ENCODE measurements at regions not wholly inside any gene's neighbourhood (a gene's known extent, or its start where the extent isn't known, plus 50 kb on each side); places are given as distances from the start of the nearest gene placed in this dataset.

DNA sequence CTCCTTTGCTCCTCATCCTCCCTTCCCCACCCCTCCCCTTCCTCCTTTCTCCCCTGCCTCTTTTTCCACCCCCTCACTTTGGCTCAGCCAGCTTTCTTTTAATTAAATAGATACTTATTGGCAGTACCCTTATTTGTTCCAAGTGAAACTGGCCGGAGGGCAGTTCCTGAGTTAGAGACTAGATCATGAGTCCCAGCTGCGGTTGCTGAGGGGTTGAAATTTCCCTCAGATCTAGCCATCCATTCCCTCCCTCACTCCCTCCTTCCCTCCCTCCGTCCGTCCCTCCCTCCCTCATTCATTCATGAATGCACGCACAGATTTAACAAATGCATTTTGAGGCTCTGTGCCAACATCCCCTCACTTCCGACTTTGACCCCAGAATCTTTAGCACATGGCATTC is 519.2 kb upstream of the EEF2KMT start:
- DNase-seq, result no peak

DNA sequence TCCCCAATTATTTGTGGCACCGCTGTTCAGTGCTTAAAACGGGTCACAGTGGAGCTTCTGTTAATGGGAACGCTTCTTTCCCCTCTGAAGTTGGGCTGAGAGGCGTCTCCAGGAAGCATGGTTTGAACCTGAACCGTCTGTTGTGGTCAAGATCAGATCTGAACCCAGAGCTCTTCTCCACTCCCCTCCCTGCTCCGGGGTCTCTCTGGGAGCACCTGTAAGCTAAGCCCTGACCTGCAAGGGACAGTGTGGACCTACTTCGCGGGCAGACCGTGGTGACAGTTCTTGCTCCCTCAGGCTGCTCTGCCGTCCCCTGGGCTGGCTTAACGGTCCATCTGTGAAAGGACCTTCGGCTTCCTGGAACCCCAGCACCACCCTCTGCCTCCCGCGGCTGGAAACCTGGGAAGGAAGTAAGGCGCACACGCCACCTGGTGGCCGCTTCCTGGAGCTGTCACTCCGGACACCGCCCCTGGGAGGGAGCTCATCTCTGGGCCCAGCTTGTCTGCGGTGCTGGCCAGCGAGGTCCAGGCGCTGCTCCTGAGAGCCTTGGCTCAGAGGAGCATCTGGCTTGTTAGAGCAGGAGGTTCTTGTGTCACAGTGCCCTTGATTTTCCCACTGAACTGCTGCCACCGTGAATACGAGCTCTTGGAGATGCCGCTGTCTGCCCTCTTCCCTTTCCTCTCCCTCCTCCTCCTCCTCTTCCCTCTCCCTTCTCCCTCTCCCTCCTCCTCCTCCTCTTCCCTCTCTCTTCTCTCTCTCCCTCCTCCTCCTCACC is 518.5 kb upstream of the EEF2KMT start:
- no peak for DNase-seq

DNA sequence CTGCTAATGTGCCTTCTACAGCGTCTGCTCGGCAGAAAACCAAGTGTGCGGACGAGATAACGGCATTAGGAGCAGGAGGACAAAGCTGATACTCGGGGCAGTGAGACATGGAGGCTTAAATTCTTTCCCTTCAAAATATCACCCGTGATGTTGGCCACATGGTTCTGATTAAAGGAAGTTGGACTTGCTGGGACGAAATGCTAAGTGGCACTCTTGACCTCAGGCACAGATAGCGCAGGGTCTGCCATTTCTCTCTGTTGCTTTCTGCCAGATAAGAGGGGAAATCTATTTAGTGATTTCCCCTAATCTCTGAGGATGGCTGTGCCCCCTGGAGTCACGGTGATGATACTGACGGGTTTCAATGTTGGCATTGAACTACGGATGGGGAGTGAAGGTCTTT is 509.6 kb upstream of the EEF2KMT start:
- DNase-seq, result no peak

DNA sequence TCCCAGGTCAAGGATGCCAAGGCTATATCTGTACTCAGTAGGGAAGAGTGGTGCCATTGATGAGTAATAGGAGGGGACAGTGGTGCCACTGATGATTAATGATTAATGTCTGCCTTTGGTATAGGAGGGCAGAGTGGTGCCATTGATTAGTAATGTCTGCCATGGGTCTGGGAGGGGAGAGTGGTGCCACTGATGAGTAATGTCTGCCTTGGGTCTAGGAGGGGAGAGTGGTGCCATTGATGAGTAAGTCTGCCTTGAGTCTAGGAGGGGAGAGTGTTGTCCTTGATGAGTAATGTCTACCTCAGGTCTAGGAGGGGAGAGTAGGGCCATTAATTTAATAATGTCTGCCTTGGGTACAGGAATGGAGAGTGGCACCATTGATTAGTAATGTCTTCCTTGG is 507.8 kb upstream of the EEF2KMT start:
- DNase-seq, result no peak

DNA sequence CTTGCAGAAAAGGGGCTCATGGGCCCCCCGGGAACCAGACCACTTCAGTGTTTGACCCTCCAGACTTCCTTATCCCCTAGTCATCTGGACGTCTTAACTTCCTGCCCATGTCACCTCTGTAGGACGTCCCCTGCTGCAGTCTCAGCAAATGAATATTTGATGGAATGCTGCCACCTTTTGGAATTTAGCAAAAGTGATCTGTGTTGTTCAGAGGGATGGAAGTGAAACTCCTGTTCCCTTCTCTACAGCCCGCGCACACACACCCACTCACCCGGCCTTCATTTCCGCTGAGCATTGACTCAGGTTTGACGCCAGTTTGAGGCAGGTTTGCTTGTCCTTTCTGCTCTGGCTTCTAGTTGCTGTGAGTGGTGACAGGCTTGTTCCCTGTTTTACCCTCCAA is 507.2 kb upstream of the EEF2KMT start:
- no peak for DNase-seq

DNA sequence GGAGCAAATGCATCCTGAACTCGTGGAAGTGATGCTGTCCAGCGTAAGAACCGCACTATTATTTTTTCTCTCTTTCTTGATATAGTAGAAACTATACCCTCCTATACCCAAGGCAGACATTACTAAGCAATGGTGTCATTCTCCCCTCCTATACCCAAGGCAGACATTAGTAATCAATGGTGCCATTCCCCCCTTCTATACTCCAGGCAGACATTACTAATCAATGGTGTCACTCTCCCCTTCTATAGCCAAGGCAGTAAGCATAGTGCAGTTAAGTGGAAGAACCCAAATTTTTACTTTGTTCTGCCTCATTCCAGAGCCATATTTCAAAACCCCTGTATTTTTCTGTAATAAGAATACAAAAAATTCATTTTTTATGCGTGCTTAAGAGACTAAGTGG is 506.2 kb upstream of the EEF2KMT start:
- DNase-seq, result no peak

DNA sequence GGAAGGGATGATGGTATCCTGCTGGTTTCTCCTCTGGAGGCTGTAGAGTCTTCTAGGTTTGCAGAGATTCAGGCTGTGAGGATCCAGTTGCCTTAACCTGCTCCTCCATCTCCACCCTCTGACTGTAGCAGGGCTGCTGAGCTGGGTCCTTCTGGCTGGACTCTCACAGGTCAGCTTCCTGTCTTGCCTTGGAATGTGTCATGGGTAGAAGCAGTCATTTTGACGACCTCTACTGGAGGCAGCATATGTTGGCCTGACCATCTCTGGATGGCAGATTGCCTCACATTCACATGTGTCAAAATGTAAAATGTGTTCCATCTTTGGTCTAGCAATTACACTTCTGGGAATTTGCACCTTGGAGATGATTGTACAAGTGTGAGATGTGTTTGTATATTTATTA is 504.4 kb upstream of the EEF2KMT start:
- DNase-seq, result no peak

DNA sequence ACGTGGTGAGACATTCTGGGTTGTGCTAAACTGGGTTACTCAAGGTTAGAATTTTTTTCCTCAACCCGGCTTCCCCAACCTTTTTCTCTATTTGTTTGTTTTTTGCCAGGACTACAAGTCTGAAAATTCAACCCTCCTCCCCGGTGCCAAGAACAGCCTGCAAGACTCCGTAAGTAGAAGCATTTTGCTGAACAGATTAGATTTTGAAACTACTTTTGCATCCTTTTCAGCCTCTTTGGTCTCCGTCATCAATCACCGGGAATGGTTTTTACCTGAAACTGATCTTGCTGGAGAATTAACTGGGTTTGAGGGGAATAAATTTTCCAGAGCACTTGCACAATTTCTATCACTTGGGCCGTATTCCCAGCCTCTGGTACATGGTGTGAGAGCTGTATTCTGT is 501.2 kb upstream of the EEF2KMT start:
- DNase-seq, result no peak

DNA sequence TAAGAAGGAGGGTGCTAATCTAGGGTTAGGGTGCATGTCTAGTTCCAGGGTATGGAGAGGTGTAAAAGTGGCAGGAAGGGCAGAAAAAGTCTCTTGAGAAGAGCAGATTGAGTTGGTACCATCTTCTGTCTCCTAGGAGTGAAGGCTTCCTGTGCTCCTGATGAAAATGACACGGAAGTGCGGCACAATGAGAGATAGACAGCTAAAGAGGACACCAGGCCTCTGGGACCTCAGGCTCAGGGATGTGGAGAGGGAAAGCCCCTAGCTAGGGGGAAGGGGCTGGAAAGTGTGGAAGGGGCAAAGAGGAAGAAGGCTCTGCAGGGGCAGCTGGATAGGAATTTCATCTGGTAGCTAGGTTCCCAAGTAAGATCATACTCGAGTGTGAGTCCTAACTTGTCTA is 498.3 kb upstream of the EEF2KMT start:
- no peak for DNase-seq

DNA sequence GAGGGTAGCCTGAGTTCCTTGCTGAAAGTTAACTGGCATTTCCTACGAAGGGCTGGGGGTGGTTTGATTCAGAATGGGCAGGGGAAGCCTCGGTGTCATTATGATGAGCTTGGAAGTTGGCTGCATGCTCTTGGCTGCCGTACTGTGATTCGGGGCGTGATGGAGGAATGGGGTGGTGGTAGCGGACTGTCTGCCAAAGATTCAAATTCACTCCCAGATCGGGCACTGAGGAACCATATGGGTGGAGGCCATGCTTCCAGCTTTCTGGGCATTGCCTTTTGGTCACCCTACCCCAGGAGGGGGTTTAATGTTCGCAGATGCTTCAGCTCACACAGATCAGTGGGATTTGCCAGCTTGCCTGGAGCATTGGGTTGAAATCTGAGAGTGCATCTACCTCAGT is 492.8 kb upstream of the EEF2KMT start:
- DNase-seq, result no peak

DNA sequence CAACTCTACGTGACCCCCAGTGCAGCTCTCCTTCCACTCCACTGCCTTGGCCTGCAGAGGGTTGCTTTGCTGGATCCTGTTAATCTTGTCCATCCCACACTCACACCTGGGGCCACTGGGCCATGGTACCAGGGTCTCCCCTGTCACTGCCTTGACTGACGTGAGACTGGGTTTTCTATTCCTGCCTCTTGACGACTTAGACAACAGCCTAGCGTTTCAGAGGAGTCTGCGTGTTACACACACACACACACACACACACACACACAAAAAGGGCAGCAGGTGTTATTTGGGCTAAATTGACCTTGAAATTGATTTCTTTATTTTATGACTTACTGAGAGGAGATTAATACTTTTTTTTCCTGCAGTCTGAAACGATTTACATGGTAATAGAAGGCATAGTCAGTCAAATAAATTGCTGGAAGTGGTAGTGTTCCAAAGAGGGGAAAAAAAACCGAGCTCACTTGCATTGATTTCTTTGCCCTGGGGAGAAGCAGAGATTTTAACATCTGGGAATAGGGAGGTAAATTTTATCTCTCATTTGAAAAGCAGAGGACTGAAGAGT is 492.3 kb upstream of the EEF2KMT start:
- DNase-seq, result no peak

DNA sequence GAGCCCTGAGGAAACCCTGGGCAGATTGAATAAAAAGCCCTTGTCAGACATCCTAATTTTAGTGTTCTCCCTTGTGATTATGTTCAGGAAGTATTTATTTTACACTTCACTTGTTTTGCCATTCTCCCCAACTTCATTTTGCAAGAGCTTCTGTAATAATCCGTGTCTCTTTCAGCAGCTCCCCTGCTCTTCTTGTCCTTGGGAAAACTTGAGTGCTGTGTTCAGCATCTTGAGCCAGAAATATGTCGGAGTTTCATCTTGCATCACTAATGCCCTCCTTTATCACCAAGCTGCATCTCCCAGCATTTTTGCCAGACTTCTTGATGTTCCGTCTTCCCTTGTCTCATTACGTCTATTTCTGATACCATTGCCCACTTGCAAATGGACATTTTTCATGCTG is 486.5 kb upstream of the EEF2KMT start:
- no peak for DNase-seq

DNA sequence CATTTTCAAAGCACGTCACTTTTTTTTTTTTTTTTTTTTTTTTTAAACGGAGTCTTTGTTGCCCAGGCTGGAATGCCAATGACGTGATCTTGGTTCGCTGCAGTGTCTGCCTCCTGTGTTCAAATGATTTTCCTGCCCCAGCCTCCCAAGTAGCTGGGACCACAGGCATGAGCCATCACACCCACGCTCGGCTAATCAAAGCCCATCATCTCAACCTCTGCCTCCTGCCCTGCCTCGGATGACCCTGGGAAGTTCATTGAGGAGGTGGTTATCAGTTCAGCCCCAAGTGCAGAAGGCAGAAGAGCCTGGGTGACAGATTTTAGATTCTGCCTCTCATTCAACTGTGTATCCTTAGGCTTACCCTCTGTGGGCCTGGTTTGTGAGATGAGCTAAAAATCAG is 484.9 kb upstream of the EEF2KMT start:
- DNase-seq, result no peak

DNA sequence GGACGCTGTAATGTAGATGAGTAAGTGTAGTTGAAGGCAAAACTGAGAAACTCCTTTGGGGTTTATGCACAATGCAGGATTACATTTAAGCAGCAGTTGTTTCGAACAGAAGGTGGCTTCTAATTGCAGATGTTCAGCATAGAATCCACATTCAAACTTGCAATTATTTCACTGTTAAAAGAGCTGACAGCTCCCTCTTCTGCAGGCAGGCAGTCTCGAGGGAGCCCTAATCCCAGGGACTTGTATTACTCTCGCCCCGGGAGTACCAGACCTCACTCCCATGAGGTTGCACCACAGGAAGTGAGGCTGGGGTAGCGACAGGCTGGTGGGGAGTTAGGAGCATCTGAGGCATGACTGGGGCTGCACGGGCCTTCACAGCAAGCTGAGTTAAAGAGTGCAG is 484.3 kb upstream of the EEF2KMT start:
- no peak for DNase-seq

DNA sequence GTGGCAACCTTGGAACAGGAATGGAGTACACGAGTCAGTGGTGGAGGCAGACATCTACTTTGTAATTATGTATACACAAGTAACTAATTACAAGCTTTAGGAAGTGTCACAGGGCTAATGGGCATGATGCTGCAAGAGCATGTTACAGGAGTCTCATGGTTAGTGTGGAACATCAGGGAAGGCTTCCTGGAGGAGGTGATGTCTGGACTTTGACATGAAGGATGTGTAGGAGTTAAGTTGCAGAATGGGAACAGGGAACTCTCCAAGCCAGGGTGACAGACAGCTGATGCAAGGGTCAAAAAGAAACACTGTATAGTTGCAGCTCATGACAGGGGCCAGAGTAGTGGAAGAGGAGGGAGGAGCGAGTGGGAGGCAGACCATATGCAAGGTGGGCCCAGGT is 483.8 kb upstream of the EEF2KMT start:
- no peak for DNase-seq

DNA sequence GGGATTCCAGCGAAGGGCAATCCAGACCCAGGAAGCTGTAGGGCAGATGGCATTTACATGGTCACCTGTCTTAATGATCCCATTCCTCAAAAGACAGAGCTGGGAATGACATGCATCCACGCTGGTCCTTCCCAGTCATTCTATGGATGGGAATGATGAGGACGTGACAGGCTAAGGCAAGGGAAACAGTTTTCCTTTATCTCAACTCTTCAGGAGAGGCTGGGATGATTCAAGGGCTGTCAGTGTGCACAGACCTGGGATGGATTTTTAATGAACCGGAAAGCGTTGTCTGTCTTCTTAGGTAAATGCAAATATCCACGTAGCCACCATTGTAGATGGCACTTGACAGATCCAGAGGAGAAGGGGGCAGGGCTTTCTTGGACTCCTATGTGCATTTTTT is 483.2 kb upstream of the EEF2KMT start:
- DNase-seq, result no peak

DNA sequence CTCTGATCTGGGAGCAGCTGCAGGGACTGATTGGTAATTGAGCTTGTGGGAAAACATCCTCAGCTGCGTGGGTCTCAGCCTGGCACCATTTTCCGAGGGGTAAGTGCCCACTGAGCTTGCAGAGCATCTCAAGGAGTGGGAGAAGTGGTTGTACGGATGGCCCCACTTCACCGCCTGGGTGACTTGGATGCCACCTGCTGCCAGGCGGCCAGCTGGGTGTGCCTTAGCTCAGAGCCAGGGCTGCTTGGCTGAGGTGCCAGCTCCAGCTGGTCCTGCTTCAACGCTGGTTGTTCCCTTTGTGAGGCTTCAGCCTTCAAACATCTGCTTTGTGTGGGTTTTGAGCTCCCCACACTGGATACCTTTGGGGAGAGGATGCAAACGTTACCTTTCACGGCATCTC is 482.7 kb upstream of the EEF2KMT start:
- DNase-seq, result no peak

DNA sequence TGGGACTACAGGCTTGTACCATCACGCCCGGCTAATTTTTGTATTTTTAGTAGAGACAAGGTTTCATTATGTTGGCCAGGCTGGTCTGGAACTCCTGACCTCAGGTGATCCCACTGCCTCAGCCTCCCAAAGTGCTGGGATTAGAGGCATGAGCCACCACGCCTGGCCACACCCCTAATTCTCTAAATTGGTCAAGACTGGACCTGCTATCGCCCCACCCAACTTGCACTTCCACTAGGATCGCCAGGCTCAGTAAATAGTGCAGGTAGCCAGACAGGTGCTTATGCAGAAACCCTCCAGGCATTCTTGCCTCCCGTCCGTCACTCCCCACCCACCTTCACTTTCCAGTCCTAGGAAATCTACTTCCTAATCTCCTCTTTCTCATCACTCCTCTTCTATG is 481.4 kb upstream of the EEF2KMT start:
- DNase-seq, result no peak

DNA sequence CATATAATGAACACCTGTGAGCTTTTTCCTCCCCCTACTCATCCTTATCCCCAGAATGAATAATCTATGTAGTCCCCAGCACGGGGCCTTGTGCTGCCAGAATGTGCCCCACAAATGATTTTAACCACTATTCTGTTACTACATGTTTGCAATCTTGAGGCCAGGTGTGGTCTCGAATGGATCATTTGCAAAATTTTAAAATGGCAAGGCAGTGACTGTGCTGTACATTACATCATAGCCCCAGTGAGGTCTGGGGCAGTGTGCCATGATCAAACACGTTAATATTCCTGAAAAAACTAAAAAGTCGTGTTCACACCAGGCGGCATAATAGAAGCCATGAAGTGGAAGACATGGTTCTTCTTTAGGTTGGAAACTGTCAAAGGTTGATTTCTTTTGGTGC is 479.9 kb upstream of the EEF2KMT start:
- DNase-seq, result no peak

DNA sequence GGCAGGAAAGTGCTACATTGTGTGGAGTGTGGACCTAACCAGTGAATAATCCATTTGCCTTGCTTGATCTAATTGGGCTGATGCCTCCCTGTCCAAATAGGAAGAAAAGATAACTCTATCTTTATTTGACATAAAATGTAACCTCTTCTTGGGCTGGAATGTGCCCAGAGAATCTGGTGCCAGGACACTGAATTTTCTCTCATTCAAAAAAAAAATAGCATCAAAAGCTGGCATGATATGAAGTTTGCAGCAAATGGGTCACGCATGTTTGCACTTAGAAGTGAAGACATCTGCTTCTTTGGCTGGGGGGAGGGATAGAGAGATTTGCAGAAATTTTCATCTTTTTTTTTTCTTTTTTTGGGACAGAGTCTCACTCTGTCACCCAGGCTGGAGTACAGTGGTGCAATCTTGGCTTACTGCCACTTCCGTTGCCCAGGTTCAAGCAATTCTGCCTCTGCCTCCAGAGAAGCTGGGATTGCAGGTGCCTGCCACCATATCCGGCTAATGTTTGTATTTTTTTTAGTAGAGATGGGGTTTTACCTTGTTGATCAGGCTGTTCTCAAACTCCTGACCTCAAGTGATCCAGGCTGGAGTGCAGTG is 478.2 kb upstream of the EEF2KMT start:
- no peak for DNase-seq

DNA sequence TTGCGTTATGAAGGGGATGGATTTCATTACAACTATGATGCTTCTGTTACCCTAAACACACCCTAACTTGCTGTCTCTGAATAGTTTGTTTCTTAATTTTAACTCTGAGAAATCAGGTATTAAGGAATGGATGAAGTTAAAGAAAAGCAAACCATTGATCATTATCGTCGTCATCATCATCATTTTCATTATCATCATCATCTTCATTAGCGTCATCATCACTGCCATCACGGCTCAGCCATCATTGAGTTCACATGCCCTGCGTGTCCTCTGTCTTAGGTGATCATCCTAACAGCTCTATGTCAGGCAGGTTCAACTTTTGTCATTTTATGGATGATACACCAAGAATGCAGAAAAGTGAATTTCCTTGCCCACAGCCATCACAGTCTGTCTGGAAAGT is 477.5 kb upstream of the EEF2KMT start:
- no peak for DNase-seq

DNA sequence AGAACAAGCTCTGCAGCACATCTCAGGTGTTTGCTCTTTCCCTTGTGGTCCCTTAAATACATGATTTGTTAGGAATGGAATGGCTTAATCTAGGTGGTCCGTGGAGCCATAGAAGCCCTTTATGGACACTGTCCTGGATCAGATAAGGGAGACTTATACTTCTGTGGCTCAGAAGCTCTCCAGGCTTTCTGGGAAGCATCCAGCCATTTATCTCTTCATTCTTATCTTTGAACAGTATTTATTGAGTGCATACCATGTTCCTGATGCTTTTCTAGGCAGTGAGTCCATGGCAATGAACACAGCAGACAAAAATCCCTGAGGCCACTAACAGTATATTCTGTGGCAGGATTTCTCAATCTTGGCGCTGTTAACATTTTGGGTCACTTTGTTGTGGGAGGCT is 474.5 kb upstream of the EEF2KMT start:
- DNase-seq, result no peak

DNA sequence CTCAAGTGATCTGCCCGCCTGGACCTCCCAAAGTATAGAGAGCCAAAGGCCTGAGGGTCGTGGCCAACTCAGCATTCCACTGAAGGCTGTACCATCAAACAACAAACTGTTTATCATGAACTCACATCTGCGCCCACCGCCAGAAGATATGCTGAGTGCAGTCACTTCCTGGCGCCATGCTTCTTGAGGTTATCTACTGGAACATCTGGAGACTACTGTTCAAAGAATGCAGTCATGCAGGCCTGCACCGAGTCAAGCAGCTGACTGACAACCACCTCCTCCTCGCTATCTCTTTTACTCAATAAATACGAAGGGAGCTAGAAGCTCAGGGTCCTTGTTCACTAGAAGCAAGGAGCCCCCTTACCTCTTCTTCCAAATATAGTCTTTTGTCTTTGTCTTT is 473.9 kb upstream of the EEF2KMT start:
- DNase-seq, result no peak

DNA sequence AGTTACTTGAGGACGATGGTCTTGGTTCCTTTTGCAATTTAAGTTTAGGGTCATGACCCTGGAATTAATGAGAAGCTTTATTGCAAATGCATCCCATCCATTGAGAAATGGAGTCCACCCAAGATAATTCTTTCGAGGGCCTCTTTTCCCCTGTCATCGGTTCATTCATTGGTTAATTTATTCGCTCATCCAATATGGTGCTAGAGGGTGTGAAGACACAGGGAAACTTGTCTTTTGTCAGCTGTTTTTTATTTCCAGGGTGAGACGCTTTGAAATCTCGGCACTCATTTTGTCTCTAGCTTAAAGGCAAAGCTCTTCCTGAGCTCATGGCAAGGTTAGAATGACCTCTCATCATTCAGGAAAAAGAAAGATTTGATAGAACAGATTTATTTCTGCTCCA is 464.2 kb upstream of the EEF2KMT start:
- DNase-seq, result no peak

DNA sequence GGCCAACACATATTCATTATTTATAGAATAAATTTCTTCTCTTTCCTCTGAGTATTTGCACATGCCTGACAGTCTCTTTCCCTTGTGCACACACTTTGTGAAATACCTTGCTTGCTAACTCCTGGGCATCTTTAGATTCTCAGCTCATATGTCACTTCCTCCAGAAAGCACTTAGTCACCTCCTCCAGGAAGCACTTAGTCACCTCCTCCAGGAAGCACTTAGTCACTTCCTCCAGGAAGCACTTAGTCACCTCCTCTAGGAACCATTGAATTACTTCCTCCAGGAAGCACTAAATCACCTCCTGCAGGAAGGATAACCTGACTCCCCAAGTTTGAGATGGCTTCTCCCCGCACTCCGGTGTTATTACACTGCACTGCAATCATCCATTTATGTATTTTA is 462.5 kb upstream of the EEF2KMT start:
- no peak for DNase-seq

Data from CD4-positive, alpha-beta T cell treated with Interleukin-21 for 1 hour (primary cell).